Endothelial cell of umbilical vein (primary cell): ENCODE measurements at regions not wholly inside any gene's neighbourhood (a gene's known extent, or its start where the extent isn't known, plus 50 kb on each side); places are given as distances from the start of the nearest gene placed in this dataset.

Source experiments
- CTCF ChIP-seq, 2 donors: IDR thresholded peaks; 1 replicate in 1 of 2; 2 replicates in 1 of 2; pipeline ENCODE4 v1.5.1; 2011; ENCODE audit warnings: low read length in 2 of 2, mild to moderate bottlenecking in 2 of 2, moderate library complexity in 2 of 2, control low read depth in 1 of 2, inconsistent platforms in 1 of 2, low read depth in 1 of 2; ENCODE audit not compliant: insufficient read depth in 1 of 2; ENCODE audit errors: extremely low read depth in 1 of 2
- MAX ChIP-seq: IDR thresholded peaks from 2 replicates; pipeline ENCODE4 v1.6.1; 2011; ENCODE audit not compliant: insufficient read depth, insufficient read length

- TF ChIP-seq CTCF (IDR thresholded peaks at IDR 0.05; ENCODE audit: extremely low read depth in 1 of 2, insufficient read depth in 1 of 2, low read depth in 1 of 2, low read length in 2 of 2) (no peak), MAX (no peak)
These were observed 186.9 kb downstream of the ZFP64 start for GRCh38 chr20:52004715-52005114.
